ENCODE measurements at regions not wholly inside any gene's neighbourhood (a gene's known extent, or its start where the extent isn't known, plus 50 kb on each side); places are given as distances from the start of the nearest gene placed in this dataset.

DNA sequence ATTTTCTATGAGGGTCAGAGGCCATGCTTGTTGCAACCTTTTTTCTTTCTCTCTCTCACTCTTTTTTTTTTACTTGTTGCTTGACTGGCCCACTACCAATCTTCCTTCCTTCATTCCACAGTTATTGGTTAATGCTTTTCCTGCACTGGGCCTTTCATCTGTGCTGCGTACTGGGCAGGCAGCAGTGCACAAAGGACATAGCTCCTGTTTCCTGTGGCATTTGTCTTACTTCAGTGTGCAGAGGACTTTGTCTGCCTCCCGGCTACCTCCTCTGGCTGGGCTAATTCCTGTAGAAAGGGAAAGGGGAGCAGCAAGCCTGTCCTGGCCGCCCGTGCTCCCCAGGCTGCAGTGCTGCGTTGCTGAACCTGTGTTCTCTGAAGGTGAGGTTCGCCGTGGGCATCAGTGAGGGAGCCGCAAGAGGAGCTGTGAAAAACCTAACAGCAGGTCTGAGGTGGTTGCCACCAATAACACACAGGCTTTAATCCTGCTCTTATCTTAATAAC, 93.7 kb upstream of the RGMA start:
- DNase-seq (ENCODE audit: low read depth, low spot score) = no peak
- ChIA-PET CTCF (no interaction called here), POLR2A (no interaction called here)
- no peaks in the 10 kb centered on the region for H3K27me3 ChIP-seq (ENCODE audit: control insufficient read depth, insufficient read depth, low read length)
- no peak overlapping the region for H3K4me3 ChIP-seq (ENCODE audit: low read depth, low read length)
- peaks cover 27% of the 10 kb centered on the region for H3K9me3 ChIP-seq (ENCODE audit: control insufficient read depth, insufficient read depth, low read length)
- no peak overlapping the region for H3K27ac ChIP-seq (ENCODE audit: low read depth, low read length)
- TF ChIP-seq, protein P1, sequence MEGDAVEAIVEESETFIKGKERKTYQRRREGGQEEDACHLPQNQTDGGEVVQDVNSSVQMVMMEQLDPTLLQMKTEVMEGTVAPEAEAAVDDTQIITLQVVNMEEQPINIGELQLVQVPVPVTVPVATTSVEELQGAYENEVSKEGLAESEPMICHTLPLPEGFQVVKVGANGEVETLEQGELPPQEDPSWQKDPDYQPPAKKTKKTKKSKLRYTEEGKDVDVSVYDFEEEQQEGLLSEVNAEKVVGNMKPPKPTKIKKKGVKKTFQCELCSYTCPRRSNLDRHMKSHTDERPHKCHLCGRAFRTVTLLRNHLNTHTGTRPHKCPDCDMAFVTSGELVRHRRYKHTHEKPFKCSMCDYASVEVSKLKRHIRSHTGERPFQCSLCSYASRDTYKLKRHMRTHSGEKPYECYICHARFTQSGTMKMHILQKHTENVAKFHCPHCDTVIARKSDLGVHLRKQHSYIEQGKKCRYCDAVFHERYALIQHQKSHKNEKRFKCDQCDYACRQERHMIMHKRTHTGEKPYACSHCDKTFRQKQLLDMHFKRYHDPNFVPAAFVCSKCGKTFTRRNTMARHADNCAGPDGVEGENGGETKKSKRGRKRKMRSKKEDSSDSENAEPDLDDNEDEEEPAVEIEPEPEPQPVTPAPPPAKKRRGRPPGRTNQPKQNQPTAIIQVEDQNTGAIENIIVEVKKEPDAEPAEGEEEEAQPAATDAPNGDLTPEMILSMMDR (IDR thresholded peaks at IDR 0.05; ENCODE audit: low read depth, low read length) = no peak

DNA sequence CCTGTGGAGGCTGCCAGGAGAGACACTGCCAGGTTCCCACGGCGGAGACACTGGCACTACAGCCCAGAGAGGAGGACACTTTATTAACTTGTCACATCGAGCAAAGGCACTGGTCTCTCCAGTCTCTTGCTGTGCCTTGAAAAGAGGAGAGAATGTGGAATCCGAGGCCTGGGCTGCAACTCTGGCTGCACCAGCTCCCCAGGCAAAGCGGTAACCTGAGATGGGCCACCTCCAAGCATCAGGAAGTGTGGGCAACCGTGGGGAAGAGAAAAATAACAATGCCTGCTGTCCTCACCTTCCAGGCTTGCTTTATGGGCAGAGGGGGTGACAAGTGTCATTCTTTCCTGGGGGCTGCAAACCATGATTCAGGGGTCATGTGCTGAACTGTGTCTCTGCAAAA, 91.6 kb upstream of the RGMA start:
- no peak for DNase-seq (ENCODE audit: low read depth, low spot score)
- no peak overlapping the region for H3K4me3 ChIP-seq (ENCODE audit: low read depth, low read length)
- ChIA-PET CTCF (interaction anchor here (0.6 kb wide), 1 partner anchor 382 kb away, joined by 5 read pairs; no protein-coding TSS in a partner anchor), POLR2A (no interaction called here)
- no peaks in the 10 kb centered on the region for H3K27me3 ChIP-seq (ENCODE audit: control insufficient read depth, insufficient read depth, low read length)
- no peak overlapping the region for H3K27ac ChIP-seq (ENCODE audit: low read depth, low read length)
- TF ChIP-seq, protein P1 (IDR thresholded peaks at IDR 0.05; ENCODE audit: low read depth, low read length) = no peak
- peaks cover 34% of the 10 kb centered on the region for H3K9me3 ChIP-seq (ENCODE audit: control insufficient read depth, insufficient read depth, low read length)

DNA sequence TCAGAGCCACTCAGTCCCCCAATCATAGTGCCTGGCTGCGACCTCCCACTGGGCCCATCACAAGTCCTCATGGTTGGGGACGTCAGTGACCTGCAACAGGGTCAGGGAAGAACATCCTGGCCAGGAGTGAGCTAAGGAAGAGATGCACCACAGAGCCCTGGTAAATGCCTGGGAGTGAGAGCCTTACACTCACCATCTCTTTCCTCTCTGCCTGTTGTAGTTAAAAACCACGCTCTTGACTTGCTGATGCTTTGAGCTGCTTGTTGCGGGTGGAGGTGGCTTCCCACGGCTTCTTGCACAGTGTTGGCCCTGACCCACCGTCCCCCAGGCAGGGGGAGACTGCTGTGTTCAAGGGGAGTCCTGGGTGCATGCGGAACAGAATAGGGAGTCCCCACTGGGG, 91.1 kb upstream of the RGMA start:
- CTCF ChIA-PET = no interaction called here
- POLR2A ChIA-PET = no interaction called here
- Histone ChIP-seq H3K4me3 (ENCODE audit: low read depth, low read length) (no peak overlapping the region), H3K27ac (ENCODE audit: low read depth, low read length) (no peak overlapping the region), H3K27me3 (ENCODE audit: control insufficient read depth, insufficient read depth, low read length) (no peaks in the 10 kb centered on the region), H3K9me3 (ENCODE audit: control insufficient read depth, insufficient read depth, low read length) (peaks cover 39% of the 10 kb centered on the region)
- TF ChIP-seq, protein P1 (IDR thresholded peaks at IDR 0.05; ENCODE audit: low read depth, low read length) = no peak
- DNase-seq (ENCODE audit: low read depth, low spot score) = no peak

DNA sequence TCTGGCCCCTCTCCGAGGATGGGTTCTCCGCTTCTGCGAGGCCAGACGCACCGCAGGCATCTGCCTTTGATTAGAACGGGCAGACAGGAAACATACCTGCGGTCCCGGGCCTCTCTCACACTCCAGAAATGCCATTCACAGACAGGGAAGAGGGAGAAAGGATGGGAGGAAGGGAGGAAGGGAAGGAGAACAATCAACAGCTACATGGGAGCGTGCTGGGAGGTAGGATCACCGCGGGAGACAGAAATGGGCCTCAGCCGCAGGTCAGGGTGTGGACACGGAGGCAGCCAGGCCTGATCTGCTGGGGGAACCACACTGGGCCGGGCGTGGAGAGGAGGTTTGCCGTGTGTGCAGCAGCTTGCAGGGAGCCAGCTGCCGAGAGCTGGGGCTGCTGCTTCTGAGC, 90.7 kb upstream of the RGMA start:
- TF ChIP-seq, protein P1 (IDR thresholded peaks at IDR 0.05; ENCODE audit: low read depth, low read length) = no peak
- no peak for DNase-seq (ENCODE audit: low read depth, low spot score)
- ChIA-PET CTCF (no interaction called here), POLR2A (no interaction called here)
- Histone ChIP-seq H3K4me3 (ENCODE audit: low read depth, low read length) (no peak overlapping the region), H3K27ac (ENCODE audit: low read depth, low read length) (no peak overlapping the region), H3K27me3 (ENCODE audit: control insufficient read depth, insufficient read depth, low read length) (no peaks in the 10 kb centered on the region), H3K9me3 (ENCODE audit: control insufficient read depth, insufficient read depth, low read length) (peaks cover 39% of the 10 kb centered on the region)

DNA sequence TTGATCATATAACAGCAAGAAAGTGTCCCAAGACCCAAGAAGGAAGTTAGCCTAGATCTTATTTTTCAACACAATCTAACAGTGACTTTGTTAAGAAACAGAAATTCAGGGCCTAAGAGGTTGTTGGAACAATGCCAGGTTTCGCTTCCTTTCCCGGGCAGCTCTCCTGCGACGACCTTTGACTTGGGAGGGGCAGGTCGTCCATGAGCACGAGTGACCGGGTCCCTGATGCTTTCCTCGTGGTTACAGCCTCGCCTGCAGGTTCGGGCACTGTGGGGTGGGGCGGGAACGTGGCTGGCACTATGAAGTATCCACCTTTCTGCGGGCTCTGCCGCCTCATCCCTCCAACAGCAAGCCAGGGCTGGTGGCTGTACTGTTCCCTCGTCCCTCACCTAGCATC, 90.1 kb upstream of the RGMA start:
- TF ChIP-seq, protein P1 (IDR thresholded peaks at IDR 0.05; ENCODE audit: low read depth, low read length) = no peak
- Histone ChIP-seq H3K4me3 (ENCODE audit: low read depth, low read length) (no peak overlapping the region), H3K9me3 (ENCODE audit: control insufficient read depth, insufficient read depth, low read length) (peaks cover 43% of the 10 kb centered on the region), H3K27me3 (ENCODE audit: control insufficient read depth, insufficient read depth, low read length) (no peaks in the 10 kb centered on the region), H3K27ac (ENCODE audit: low read depth, low read length) (no peak overlapping the region)
- POLR2A ChIA-PET = no interaction called here
- DNase-seq (ENCODE audit: low read depth, low spot score) = no peak
- CTCF ChIA-PET = no interaction called here

All from AG04450 (cell line).